NCI-H526 (cell line): ENCODE measurements at regions not wholly inside any gene's neighbourhood (a gene's known extent, or its start where the extent isn't known, plus 50 kb on each side); places are given as distances from the start of the nearest gene placed in this dataset.

Experiments used
- DNase-seq, 2 experiments: peaks; one replicate each; lab custom pipeline; 2025; lab: John Stamatoyannopoulos, UW

- no peak for DNase-seq
These were observed 55.1 kb upstream of the SLC1A1 start for GRCh38 chr9:4435197-4435596.

DNA sequence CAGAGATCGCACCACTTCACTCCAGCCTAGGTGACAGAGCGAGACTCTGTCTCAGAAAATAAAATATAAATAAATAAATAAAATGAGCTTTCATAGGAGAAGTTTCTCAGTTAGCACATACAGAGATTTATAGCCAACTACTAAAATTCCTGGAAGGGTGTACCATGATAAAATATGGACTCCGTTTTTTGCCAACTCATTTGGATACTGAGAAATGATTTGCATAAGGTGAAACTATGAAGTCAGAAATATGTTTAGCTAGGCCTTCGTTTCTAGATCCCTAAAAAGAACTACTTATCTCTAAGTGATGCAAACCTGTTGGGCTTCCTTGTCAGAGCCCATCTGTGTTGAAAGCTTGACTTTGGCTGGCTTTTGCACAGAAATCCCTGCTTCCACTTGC is 56.9 kb upstream of the SLC1A1 start:
- DNase-seq: peak in 1 of 2 experiments; percentile 3

- DNase-seq: no peak
These were observed 59.6 kb upstream of the SLC1A1 start for GRCh38 chr9:4430432-4431261.

DNA sequence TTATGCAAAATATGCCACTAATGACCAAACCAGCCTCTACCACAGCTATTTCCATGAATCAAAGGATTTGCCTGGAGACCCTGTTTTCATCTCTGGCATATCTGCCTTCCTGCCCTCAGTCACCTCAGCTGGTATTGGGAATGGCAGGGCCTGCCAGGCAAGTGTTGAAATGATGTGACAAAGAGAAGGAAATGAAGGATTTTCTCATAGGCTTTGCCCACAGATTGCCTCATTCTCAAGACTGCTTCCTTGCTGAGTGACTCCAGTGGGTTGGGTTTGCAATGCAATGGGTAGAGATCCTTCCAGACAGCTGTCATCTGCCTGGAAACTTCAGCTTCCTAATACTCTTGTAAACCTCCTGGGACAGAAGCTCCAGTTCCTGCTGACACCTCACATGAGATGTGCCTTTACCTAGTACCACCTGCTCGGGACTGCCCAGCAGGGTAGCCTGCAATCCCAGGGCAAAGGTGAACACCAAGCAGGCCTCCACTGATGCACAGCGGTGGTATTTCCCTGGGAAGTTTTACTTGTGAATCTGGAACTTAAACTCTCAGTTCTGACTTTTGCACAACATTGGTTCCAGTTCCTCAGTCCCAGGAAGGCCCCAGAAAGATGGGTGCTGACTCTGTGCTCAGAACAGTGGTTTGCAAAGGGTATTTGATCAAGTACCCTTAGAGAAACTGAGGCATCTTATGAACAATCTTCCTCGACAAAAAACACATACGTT is 64.8 kb upstream of the SLC1A1 start:
- peak in 1 of 2 experiments; percentile 3 for DNase-seq

DNA sequence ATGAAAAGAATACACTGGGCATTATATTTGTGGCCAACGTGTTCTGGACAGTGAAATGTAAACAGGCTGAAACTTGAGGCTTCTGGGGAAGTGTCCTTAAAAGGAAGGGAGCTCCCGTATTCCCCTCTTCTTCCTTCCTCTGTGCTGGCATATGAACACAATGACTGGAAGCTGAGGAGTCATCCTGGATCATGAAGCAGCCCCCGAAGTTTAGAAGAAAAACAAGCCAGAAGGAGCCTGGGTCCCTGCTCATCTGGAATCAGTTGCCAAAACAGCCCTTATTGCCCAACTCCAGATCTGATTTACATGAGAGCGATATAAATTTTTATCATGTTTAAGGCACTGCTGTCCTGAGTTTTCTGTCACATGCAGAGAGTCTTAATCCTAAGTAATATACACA is 65.4 kb upstream of the SLC1A1 start:
- no peak for DNase-seq

DNA sequence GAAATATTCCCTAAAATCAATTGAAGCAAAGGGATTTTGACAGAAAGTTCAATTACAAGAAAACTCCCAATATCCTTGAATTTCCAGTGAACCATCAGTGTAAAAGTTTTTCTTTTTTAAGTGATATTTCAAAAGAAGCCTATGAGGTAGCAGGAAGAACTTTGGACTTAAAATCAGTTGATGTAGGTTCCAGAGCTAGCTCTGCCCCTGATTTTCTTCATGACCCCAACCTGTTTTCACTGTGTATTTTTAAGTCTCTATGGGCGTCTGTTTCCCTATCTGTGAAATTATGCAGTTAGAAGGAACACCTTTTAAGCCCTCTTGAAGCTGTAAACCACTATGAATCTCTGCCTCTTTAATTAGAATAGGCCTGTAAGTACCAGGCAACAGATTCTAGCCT is 66.2 kb upstream of the SLC1A1 start:
- no peak for DNase-seq

DNA sequence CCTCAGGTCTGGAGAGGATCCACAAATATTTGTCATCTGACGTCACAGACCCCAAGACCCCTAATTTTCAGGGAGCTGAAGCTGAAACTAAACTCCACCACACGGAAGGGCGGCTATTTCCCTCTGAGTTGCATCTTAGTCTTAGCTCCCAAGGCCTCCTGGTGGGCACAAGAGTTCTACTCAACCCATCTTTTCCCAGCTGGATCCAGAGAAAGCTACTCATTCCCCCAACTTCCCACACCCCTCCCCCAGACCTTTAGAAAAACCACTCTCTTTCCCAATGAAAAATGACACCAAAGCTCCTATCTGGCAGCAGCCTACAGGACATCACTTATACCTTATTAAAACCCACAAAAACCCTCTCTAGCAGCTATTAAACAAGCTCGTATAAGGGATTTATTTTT is 67.1 kb upstream of the SLC1A1 start:
- no peak for DNase-seq

DNA sequence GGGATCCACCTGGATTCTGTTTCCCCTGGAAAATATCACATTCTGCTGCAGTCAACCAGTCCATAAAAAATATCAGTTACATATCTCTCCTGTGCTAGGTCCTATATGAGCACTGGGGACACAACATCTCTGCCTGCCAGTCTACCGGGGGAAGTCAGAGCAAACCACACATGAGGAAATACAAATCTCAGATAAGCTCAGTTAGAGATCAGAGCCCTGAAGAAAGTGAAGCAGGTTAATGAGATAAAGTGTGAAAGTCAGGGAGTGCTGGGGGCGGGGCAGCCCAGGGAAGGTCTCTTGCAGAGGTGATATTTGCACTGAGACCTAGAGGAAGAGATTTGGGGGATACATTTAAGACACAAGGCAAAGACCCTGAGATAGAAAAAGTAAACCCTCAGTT is 67.8 kb upstream of the SLC1A1 start:
- DNase-seq: no peak

GRCh38 chr9:4421847-4422246 is 68.4 kb upstream of the SLC1A1 start:
- DNase-seq: peak in 1 of 2 experiments; percentile 26

- DNase-seq: no peak
These were observed 69.9 kb upstream of the SLC1A1 start for GRCh38 chr9:4420351-4420750.

- DNase-seq: no peak
These were observed 72.5 kb upstream of the SLC1A1 start for GRCh38 chr9:4417578-4418325.

GRCh38 chr9:4416467-4416866 is 73.8 kb upstream of the SLC1A1 start:
- no peak for DNase-seq

- DNase-seq: peak in 1 of 2 experiments; percentile 10
These were observed 75.0 kb upstream of the SLC1A1 start for GRCh38 chr9:4415281-4415680.

- DNase-seq: no peak
These were observed 76.4 kb upstream of the SLC1A1 start for GRCh38 chr9:4413856-4414255.

DNA sequence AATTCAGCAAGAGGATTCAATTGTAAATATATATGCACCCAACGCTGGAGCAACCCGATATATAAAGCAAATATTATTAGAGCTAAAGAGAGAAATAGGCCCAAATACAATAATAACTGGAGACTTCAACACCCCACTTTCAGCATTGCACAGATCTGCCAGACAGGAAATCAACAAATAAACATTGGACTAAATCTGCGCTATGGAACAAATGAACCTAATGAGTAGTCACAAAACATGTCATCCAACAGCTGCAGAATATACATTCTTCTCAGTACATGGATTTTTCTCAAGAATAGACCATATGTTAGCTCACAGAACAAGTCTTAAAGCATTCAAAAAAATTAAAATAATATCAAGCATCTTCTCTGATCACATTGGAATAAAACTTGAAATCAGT is 86.1 kb upstream of the SLC1A1 start:
- no peak for DNase-seq

DNA sequence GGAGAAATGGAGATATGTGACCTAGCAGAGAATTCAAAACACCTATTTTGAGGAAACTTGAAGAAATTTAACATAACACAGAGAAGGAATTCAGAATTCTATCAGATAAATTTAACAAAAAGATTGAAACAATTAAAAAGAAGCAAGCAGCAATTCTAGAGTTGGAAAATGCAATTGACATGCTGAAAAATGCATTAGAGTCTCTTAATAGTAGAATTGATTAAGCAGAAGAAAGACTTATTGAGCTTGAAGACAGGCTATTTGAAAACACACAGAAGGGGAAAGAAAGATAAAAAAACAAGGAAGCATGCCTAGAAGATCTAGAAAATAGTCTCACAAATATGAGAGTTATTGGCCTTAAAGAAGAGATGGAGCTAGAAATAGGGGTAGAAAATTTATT is 87.8 kb upstream of the SLC1A1 start:
- no peak for DNase-seq

DNA sequence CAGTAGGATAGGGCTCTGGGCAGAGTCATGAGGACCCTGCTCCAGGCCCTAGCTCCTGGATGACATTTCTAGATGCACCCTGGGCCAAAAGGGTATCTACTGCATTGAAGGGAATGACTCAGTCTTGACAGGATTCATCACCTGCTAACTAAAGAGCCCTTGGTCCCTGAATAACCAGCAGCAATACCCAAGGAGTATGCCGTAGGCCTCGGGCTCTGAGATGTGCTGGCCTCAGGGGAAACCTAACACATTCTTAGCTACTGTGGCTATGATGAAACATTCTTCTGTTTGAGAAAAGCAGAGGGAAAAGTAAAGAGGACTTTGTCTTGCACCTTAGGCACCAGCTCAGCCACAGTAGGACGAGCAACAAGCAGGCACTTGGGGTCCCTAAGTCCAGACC is 89.5 kb upstream of the SLC1A1 start:
- no peak for DNase-seq

GRCh38 chr9:4397917-4398316 is 92.4 kb upstream of the SLC1A1 start:
- DNase-seq: no peak

GRCh38 chr9:4393806-4394523 is 94.1 kb upstream of the GLIS3 start:
- DNase-seq: no peak

DNA sequence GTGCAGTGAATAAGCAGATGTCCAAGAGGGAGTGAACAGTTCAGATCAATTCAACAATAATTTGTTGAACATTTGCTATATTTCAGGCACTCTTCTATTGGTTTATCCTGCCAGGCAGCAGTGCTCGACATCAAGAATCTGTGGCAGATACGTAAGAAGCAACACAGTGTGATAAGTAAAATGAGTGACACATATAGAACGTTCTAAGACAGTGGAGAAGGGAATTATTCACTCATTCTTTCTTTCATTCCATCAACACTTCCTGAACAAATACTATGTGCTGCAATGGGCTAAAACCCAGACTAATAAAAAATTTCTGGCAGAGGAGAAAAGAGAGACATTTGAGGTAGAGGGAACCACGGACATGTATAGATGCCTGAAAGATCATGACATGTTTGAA is 89.9 kb upstream of the GLIS3 start:
- DNase-seq: no peak

- no peak for DNase-seq
These were observed 89.1 kb upstream of the GLIS3 start for GRCh38 chr9:4389003-4389402.

GRCh38 chr9:4386819-4387218 is 87.0 kb upstream of the GLIS3 start:
- DNase-seq: peak; percentile 32 to 46
